ENCODE measurements at regions not wholly inside any gene's neighbourhood (a gene's known extent, or its start where the extent isn't known, plus 50 kb on each side); places are given as distances from the start of the nearest gene placed in this dataset.
"Not testable (repeated sequence)": the region's sequence is repeated elsewhere in the genome, so short reads cannot be mapped to it uniquely, and the experiment has no call there.

GRCh38 chr5:122615832-122616231 lies 159.0 kb upstream of the SNX2 start:
- no peaks in the 10 kb centered on the region for H3K36me3 Mint-ChIP-seq (ENCODE audit: low read depth)
- H3K27me3 Mint-ChIP-seq (ENCODE audit: low read depth): no peaks in the 10 kb centered on the region
- H3K27ac Mint-ChIP-seq: no peak overlapping the region
- no peaks in the 10 kb centered on the region for H3K9me3 Mint-ChIP-seq
- H3K4me3 Mint-ChIP-seq: no peak overlapping the region
- no peaks in the 10 kb centered on the region for H3K4me1 Mint-ChIP-seq (ENCODE audit: low read depth)

DNA sequence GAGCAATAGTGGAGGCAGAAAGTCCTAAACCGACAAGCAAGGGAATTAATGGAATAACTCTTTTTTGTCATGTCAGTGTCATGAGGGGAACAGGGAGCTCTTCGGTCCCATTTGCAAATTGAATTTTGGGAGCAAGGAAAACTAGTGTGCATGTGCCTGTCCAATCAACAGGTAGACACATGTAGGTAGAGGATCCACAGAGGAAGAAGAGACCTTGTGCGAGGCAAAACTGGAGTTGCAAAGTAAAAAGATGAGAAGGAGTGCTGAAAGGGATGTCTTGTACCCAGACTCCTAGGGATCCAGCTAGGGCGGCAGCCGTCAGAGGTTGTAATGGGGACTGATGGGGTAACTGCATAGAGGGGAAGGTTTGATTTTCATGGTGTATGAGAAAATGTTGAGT lies 156.8 kb upstream of the SNX2 start:
- H3K36me3 Mint-ChIP-seq (ENCODE audit: low read depth); H3K27me3 Mint-ChIP-seq (ENCODE audit: low read depth); H3K9me3 Mint-ChIP-seq; H3K27ac Mint-ChIP-seq; H3K4me3 Mint-ChIP-seq; H3K4me1 Mint-ChIP-seq (ENCODE audit: low read depth): not testable (repeated sequence)

DNA sequence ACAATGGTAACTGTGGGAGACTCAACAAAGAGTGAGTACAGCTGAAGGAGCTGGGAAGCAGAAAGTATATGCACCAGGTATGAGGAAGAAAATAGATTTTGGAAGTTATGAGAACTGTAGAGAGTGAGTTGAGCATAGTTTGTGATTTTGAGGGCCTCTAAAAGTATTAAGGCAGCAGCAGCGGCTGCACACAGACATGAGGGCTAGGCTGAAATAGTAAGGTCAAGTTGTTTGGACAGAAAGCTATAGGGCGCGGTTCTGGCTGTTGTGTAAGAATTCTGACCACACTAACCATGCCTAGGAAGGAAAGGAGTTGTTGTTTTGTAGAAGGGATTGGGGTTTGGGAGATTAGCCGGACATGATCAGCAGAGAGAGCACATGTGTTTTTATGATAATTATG lies 154.1 kb upstream of the SNX2 start:
- not testable (repeated sequence) for H3K36me3 Mint-ChIP-seq (ENCODE audit: low read depth); H3K4me3 Mint-ChIP-seq; H3K4me1 Mint-ChIP-seq (ENCODE audit: low read depth); H3K27me3 Mint-ChIP-seq (ENCODE audit: low read depth); H3K27ac Mint-ChIP-seq; H3K9me3 Mint-ChIP-seq

GRCh38 chr5:122628714-122629113 lies 146.2 kb upstream of the SNX2 start:
- not testable (repeated sequence) for H3K27me3 Mint-ChIP-seq (ENCODE audit: low read depth); H3K36me3 Mint-ChIP-seq (ENCODE audit: low read depth); H3K9me3 Mint-ChIP-seq; H3K4me3 Mint-ChIP-seq; H3K4me1 Mint-ChIP-seq (ENCODE audit: low read depth); H3K27ac Mint-ChIP-seq

- Mint-ChIP-seq H3K4me3 (no peak overlapping the region), H3K27me3 (ENCODE audit: low read depth) (no peaks in the 10 kb centered on the region), H3K27ac (no peak overlapping the region), H3K4me1 (ENCODE audit: low read depth) (no peaks in the 10 kb centered on the region), H3K36me3 (ENCODE audit: low read depth) (no peaks in the 10 kb centered on the region), H3K9me3 (no peaks in the 10 kb centered on the region)
Measured at GRCh38 chr5:122629121-122629677, 145.7 kb upstream of the SNX2 start.

GRCh38 chr5:122638581-122638980 lies 136.3 kb upstream of the SNX2 start:
- no peak overlapping the region for H3K4me3 Mint-ChIP-seq
- H3K4me1 Mint-ChIP-seq (ENCODE audit: low read depth): no peaks in the 10 kb centered on the region
- H3K27me3 Mint-ChIP-seq (ENCODE audit: low read depth): no peaks in the 10 kb centered on the region
- H3K27ac Mint-ChIP-seq: no peak overlapping the region
- H3K36me3 Mint-ChIP-seq (ENCODE audit: low read depth): no peaks in the 10 kb centered on the region
- H3K9me3 Mint-ChIP-seq: no peaks in the 10 kb centered on the region

DNA sequence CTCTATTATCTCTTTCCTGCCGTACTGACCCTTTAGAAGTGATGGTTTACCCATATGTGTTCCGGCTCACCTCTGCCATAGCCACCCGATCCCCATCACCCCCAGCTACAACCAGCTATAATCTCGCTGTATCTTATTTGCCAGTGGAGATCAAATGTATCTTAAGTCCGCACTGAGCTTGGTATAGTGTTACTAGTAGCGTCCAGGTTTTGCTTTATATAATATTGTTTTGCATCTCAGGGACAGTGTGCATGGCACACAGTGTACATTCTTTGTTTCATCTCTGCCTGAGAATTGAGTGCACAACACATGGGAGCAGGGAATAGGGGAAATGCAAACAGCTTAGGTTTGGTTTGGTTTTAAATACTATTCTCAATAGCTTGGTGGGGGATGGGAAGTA lies 135.8 kb upstream of the SNX2 start:
- no peaks in the 10 kb centered on the region for H3K9me3 Mint-ChIP-seq
- no peak overlapping the region for H3K27ac Mint-ChIP-seq
- no peaks in the 10 kb centered on the region for H3K4me1 Mint-ChIP-seq (ENCODE audit: low read depth)
- no peaks in the 10 kb centered on the region for H3K36me3 Mint-ChIP-seq (ENCODE audit: low read depth)
- H3K27me3 Mint-ChIP-seq (ENCODE audit: low read depth): no peaks in the 10 kb centered on the region
- no peak overlapping the region for H3K4me3 Mint-ChIP-seq

GRCh38 chr5:122639864-122640263 lies 135.0 kb upstream of the SNX2 start:
- Mint-ChIP-seq H3K4me3 (no peak overlapping the region), H3K9me3 (no peaks in the 10 kb centered on the region), H3K27ac (no peak overlapping the region), H3K27me3 (ENCODE audit: low read depth) (no peaks in the 10 kb centered on the region), H3K36me3 (ENCODE audit: low read depth) (no peaks in the 10 kb centered on the region), H3K4me1 (ENCODE audit: low read depth) (no peaks in the 10 kb centered on the region)

GRCh38 chr5:122649080-122649479 lies 125.8 kb upstream of the SNX2 start:
- Mint-ChIP-seq H3K9me3 (no peaks in the 10 kb centered on the region), H3K4me1 (ENCODE audit: low read depth) (no peaks in the 10 kb centered on the region), H3K27ac (no peak overlapping the region), H3K36me3 (ENCODE audit: low read depth) (no peaks in the 10 kb centered on the region), H3K27me3 (ENCODE audit: low read depth) (no peaks in the 10 kb centered on the region), H3K4me3 (no peak overlapping the region)

- Mint-ChIP-seq H3K27me3 (ENCODE audit: low read depth) (no peaks in the 10 kb centered on the region), H3K27ac (no peak overlapping the region), H3K4me1 (ENCODE audit: low read depth) (no peaks in the 10 kb centered on the region), H3K36me3 (ENCODE audit: low read depth) (no peaks in the 10 kb centered on the region), H3K9me3 (no peaks in the 10 kb centered on the region), H3K4me3 (no peak overlapping the region)
Measured at GRCh38 chr5:122653087-122654017, 121.5 kb upstream of the SNX2 start.

DNA sequence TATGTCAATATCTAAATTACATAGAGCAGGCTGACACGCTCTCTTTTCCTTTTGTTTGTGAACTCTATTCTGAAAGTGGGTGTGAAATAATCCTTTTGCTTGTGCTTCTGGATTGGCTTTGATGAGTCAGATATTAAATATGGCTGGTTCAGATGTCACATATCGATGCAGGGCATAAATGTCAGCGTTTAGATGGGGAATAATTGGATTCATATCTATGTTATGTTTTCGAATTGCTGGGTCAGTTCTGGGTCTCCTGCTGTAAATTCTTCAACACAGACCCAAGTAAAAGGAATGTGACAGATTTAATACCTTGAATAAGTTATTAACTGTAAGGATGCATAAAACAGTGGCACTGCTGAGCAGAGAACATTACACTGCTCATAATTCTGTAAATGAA lies 118.7 kb upstream of the SNX2 start:
- no peaks in the 10 kb centered on the region for H3K4me1 Mint-ChIP-seq (ENCODE audit: low read depth)

GRCh38 chr5:122656577-122656976 lies 118.3 kb upstream of the SNX2 start:
- Mint-ChIP-seq H3K4me1 (ENCODE audit: low read depth) (no peaks in the 10 kb centered on the region), H3K27me3 (ENCODE audit: low read depth) (no peaks in the 10 kb centered on the region), H3K9me3 (no peaks in the 10 kb centered on the region), H3K4me3 (no peak overlapping the region), H3K36me3 (ENCODE audit: low read depth) (no peaks in the 10 kb centered on the region), H3K27ac (no peak overlapping the region)

More for the DNA sequence above, 118.7 kb upstream of the SNX2 start:
- Mint-ChIP-seq H3K27me3 (ENCODE audit: low read depth) (no peaks in the 10 kb centered on the region), H3K9me3 (no peaks in the 10 kb centered on the region), H3K4me3 (no peak overlapping the region), H3K27ac (no peak overlapping the region), H3K36me3 (ENCODE audit: low read depth) (no peaks in the 10 kb centered on the region)

DNA sequence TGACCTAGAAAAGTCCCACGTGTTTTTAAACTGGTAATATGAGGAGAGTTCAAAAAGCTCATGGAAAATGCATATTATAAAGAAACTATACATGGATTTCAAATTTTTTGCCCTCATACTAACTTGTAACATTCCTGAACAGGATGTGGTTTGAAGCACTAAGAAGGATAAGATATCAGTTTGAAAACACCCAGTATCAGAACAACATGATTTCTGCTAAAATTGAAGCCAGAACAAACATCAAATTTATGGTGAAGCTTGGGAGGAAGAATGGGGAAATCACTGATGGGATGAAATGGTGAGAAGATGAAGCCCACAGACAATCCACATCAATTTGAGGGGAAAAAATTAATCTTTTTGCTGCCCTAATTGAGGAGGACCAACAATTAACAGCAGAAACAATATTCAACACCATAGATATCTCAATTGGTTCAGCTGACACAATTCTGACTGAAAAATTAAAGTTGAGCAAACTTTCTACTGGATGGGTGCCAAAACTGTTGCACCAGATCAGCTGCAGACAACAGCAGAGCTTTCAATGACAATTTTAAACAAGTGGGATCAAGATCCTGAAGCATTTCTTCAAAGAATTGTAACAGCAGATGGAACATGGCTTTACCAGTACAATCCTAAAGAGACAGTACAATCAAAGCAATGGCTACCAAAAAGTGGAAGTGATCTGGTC lies 113.2 kb upstream of the SNX2 start:
- Mint-ChIP-seq H3K27ac (no peak overlapping the region), H3K9me3 (no peaks in the 10 kb centered on the region), H3K4me1 (ENCODE audit: low read depth) (no peaks in the 10 kb centered on the region), H3K27me3 (ENCODE audit: low read depth) (no peaks in the 10 kb centered on the region), H3K4me3 (no peak overlapping the region), H3K36me3 (ENCODE audit: low read depth) (no peaks in the 10 kb centered on the region)

- Mint-ChIP-seq H3K4me3 (no peak overlapping the region), H3K36me3 (ENCODE audit: low read depth) (no peaks in the 10 kb centered on the region), H3K27me3 (ENCODE audit: low read depth) (no peaks in the 10 kb centered on the region), H3K27ac (no peak overlapping the region), H3K4me1 (ENCODE audit: low read depth) (no peaks in the 10 kb centered on the region), H3K9me3 (peaks cover 3% of the 10 kb centered on the region)
Measured at GRCh38 chr5:122665051-122665450, 109.8 kb upstream of the SNX2 start.

GRCh38 chr5:122668552-122668951 lies 106.3 kb upstream of the SNX2 start:
- Mint-ChIP-seq H3K4me1 (ENCODE audit: low read depth) (no peaks in the 10 kb centered on the region), H3K9me3 (peaks cover 6% of the 10 kb centered on the region), H3K4me3 (no peak overlapping the region), H3K27me3 (ENCODE audit: low read depth) (no peaks in the 10 kb centered on the region), H3K27ac (no peak overlapping the region), H3K36me3 (ENCODE audit: low read depth) (no peaks in the 10 kb centered on the region)

Measured in T-helper 1 cell treated with Interleukin-12 subunit alpha and Interleukin-12 subunit beta and Interleukin-4 antibody, amounts not matched to agents 30 μg/mL and 1 μg/mL, for 36 hours (primary cell).